Vagina (tissue), 2 donors: ENCODE measurements at regions not wholly inside any gene's neighbourhood (a gene's known extent, or its start where the extent isn't known, plus 50 kb on each side); places are given as distances from the start of the nearest gene placed in this dataset.

Experiments used
- CTCF ChIP-seq, 3 experiments: fragments of 450-650 bp in 2 of 3; fragments of 200-600 bp in 1 of 3; sonication (generic) in 1 of 3; IDR thresholded peaks; one replicate each; pipeline ENCODE4 v1.5.1; 2017 to 2019; ENCODE audit warnings: antibody characterized with exemption in 3 of 3, mild to moderate bottlenecking in 2 of 3, moderate library complexity in 2 of 3
- POLR2A ChIP-seq, 2 donors: fragments of 450-650 bp; IDR thresholded peaks; one replicate each; pipeline ENCODE4 v1.6.1; 2017; ENCODE audit warnings: antibody characterized with exemption in 2 of 2, mild to moderate bottlenecking in 2 of 2, moderate library complexity in 2 of 2

GRCh38 chr15:93831641-93832040 lies 399.7 kb upstream of the MCTP2 start:
- TF ChIP-seq CTCF (IDR thresholded peaks at IDR 0.05): no peak
- no peak for TF ChIP-seq POLR2A (IDR thresholded peaks at IDR 0.05)
